Activated gamma-delta T cell treated with Interleukin-2 at 50 U/mL for 16 hours (primary cell): ENCODE measurements at regions not wholly inside any gene's neighbourhood (a gene's known extent, or its start where the extent isn't known, plus 50 kb on each side); places are given as distances from the start of the nearest gene placed in this dataset.

Source experiments
- DNase-seq: peaks from one replicate; pipeline ENCODE4 v3.0.0-alpha.2; 2020

- DNase-seq = no peak
These were observed 90.1 kb downstream of the ANKRD60 start for GRCh38 chr20:58138395-58138794.

GRCh38 chr20:58137651-58138265 is 90.7 kb downstream of the ANKRD60 start:
- DNase-seq = no peak

- DNase-seq = no peak
These were observed 91.2 kb downstream of the ANKRD60 start for GRCh38 chr20:58137236-58137635.

- DNase-seq = no peak
These were observed 92.3 kb downstream of the ANKRD60 start for GRCh38 chr20:58136149-58136484.

- DNase-seq = no peak
These were observed 92.9 kb downstream of the ANKRD60 start for GRCh38 chr20:58135441-58136148.

GRCh38 chr20:58133020-58133808 is 95.2 kb downstream of the ANKRD60 start:
- DNase-seq = no peak

GRCh38 chr20:58131551-58132142 is 96.8 kb downstream of the ANKRD60 start:
- no peak for DNase-seq

- no peak for DNase-seq
These were observed 97.3 kb downstream of the ANKRD60 start for GRCh38 chr20:58131151-58131550.

GRCh38 chr20:58130581-58130980 is 97.9 kb downstream of the ANKRD60 start:
- no peak for DNase-seq

- DNase-seq = no peak
These were observed 98.3 kb downstream of the ANKRD60 start for GRCh38 chr20:58130156-58130555.

GRCh38 chr20:58129721-58130151 is 98.7 kb downstream of the ANKRD60 start:
- DNase-seq = no peak

GRCh38 chr20:58128635-58129625 is 99.5 kb downstream of the ANKRD60 start:
- no peak for DNase-seq

GRCh38 chr20:58127701-58128111 is 100.7 kb downstream of the ANKRD60 start:
- no peak for DNase-seq

GRCh38 chr20:58125726-58126125 is 102.7 kb downstream of the ANKRD60 start:
- DNase-seq = no peak

- DNase-seq = no peak
These were observed 110.5 kb downstream of the ANKRD60 start for GRCh38 chr20:58117944-58118343.

- DNase-seq = no peak
These were observed 111.9 kb downstream of the ANKRD60 start for GRCh38 chr20:58116505-58116904.

- no peak for DNase-seq
These were observed 114.7 kb downstream of the ANKRD60 start for GRCh38 chr20:58113716-58114115.

GRCh38 chr20:58112017-58112781 is 116.3 kb downstream of the ANKRD60 start:
- DNase-seq = no peak

GRCh38 chr20:58111310-58112016 is 117.0 kb downstream of the ANKRD60 start:
- no peak for DNase-seq

- DNase-seq = no peak
These were observed 118.4 kb downstream of the ANKRD60 start for GRCh38 chr20:58109918-58110635.
